ENCODE measurements at regions not wholly inside any gene's neighbourhood (a gene's known extent, or its start where the extent isn't known, plus 50 kb on each side); places are given as distances from the start of the nearest gene placed in this dataset.

GRCh38 chr6:22828179-22829062, 259.1 kb downstream of the HDGFL1 start:
- TF ChIP-seq, protein P1, sequence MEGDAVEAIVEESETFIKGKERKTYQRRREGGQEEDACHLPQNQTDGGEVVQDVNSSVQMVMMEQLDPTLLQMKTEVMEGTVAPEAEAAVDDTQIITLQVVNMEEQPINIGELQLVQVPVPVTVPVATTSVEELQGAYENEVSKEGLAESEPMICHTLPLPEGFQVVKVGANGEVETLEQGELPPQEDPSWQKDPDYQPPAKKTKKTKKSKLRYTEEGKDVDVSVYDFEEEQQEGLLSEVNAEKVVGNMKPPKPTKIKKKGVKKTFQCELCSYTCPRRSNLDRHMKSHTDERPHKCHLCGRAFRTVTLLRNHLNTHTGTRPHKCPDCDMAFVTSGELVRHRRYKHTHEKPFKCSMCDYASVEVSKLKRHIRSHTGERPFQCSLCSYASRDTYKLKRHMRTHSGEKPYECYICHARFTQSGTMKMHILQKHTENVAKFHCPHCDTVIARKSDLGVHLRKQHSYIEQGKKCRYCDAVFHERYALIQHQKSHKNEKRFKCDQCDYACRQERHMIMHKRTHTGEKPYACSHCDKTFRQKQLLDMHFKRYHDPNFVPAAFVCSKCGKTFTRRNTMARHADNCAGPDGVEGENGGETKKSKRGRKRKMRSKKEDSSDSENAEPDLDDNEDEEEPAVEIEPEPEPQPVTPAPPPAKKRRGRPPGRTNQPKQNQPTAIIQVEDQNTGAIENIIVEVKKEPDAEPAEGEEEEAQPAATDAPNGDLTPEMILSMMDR (IDR thresholded peaks at IDR 0.05), result peak; percentile 29 to 96 (median 76)
- TF ChIP-seq POLR2A (IDR thresholded peaks at IDR 0.05), result no peak

All from thyroid gland (tissue), 4 donors.